ENCODE measurements at regions not wholly inside any gene's neighbourhood (a gene's known extent, or its start where the extent isn't known, plus 50 kb on each side); places are given as distances from the start of the nearest gene placed in this dataset.

GRCh38 chr5:107243220-107243579, 427.5 kb downstream of the EFNA5 start:
- TF ChIP-seq SIN3A (IDR thresholded peaks at IDR 0.05; ENCODE audit: borderline replicate concordance, insufficient read depth, low read length) = no peak
- TF ChIP-seq TAF1 (IDR thresholded peaks at IDR 0.05; ENCODE audit: borderline replicate concordance, insufficient read depth, low read length) = no peak
- TF ChIP-seq REST (IDR thresholded peaks at IDR 0.05; ENCODE audit: insufficient read depth in 1 of 2, low read depth in 2 of 2, low read length in 2 of 2) = no peak
- TF ChIP-seq FOXP2 (optimal IDR thresholded peaks at IDR 0.05; ENCODE audit: borderline replicate concordance, extremely low read depth, extremely low read length, insufficient read depth) = no peak
- TF ChIP-seq POLR2AphosphoS5 (IDR thresholded peaks at IDR 0.05; ENCODE audit: low read depth, low read length) = no peak

DNA sequence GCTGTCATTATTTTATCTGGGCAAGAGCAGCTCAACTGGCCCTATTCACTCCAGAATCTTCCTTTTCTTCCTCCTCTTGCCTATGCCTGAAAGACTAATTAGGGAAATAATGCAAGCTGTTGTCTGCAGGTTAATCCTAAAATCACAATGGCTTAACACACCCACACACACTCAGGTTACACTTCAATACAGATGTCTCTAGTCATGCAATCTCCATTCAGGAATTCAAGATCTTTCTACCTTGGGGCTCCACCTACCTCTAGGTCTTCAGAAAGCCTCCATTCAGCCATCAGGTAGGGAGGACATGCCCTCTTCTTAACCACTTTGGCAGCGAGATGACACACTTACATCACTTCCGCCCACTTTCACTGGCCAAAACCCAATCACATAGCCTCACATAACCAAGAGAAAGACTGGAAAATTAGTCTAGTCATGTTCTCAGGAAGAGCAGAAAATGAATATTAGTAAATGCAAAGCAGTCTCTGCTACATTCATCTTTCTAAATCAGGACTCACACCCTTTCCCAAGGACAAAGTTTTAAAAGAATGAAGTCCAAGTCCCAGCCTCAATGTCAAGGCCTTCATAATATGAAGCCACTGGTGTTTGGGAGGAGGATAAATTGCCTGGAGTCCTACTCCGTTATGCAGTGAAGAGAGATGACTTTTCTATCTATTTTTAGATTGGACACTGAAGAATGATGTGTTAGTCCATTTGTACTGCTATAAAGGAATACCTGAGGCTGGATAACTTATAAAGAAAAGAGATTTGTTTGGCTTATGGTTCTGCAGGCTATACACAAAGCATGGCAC, 428.1 kb downstream of the EFNA5 start:
- no peak for TF ChIP-seq POLR2AphosphoS5 (IDR thresholded peaks at IDR 0.05; ENCODE audit: low read depth, low read length)
- TF ChIP-seq FOXP2 (optimal IDR thresholded peaks at IDR 0.05; ENCODE audit: borderline replicate concordance, extremely low read depth, extremely low read length, insufficient read depth) = no peak
- TF ChIP-seq SIN3A (IDR thresholded peaks at IDR 0.05; ENCODE audit: borderline replicate concordance, insufficient read depth, low read length) = no peak
- TF ChIP-seq REST (IDR thresholded peaks at IDR 0.05; ENCODE audit: insufficient read depth in 1 of 2, low read depth in 2 of 2, low read length in 2 of 2) = no peak
- no peak for TF ChIP-seq TAF1 (IDR thresholded peaks at IDR 0.05; ENCODE audit: borderline replicate concordance, insufficient read depth, low read length)

GRCh38 chr5:107241841-107242240, 428.9 kb downstream of the EFNA5 start:
- TF ChIP-seq POLR2AphosphoS5 (IDR thresholded peaks at IDR 0.05; ENCODE audit: low read depth, low read length) (no peak), SIN3A (IDR thresholded peaks at IDR 0.05; ENCODE audit: borderline replicate concordance, insufficient read depth, low read length) (no peak), FOXP2 (optimal IDR thresholded peaks at IDR 0.05; ENCODE audit: borderline replicate concordance, extremely low read depth, extremely low read length, insufficient read depth) (no peak), REST (IDR thresholded peaks at IDR 0.05; ENCODE audit: insufficient read depth in 1 of 2, low read depth in 2 of 2, low read length in 2 of 2) (no peak), TAF1 (IDR thresholded peaks at IDR 0.05; ENCODE audit: borderline replicate concordance, insufficient read depth, low read length) (no peak)

DNA sequence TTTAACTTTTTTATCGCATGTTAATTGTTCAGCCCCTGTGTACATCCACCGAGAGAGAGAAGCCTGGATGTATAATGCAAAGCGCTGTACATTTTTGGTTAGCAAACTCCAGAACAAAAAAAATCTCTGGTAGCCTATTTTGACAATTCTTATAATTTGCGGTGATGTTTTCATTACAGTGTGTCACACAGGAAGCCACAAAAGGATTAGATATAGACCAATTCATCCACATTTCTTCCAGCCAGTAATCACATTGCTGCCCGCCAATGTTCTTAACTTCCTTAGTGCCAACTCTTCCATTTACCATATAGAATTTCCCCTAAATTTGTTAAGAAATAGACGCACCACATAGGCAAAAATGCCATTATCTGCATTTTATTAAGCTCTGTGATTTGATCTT, 435.6 kb downstream of the EFNA5 start:
- TF ChIP-seq FOXP2 (optimal IDR thresholded peaks at IDR 0.05; ENCODE audit: borderline replicate concordance, extremely low read depth, extremely low read length, insufficient read depth) (no peak), TAF1 (IDR thresholded peaks at IDR 0.05; ENCODE audit: borderline replicate concordance, insufficient read depth, low read length) (no peak), SIN3A (IDR thresholded peaks at IDR 0.05; ENCODE audit: borderline replicate concordance, insufficient read depth, low read length) (no peak), POLR2AphosphoS5 (IDR thresholded peaks at IDR 0.05; ENCODE audit: low read depth, low read length) (no peak), REST (IDR thresholded peaks at IDR 0.05; ENCODE audit: insufficient read depth in 1 of 2, low read depth in 2 of 2, low read length in 2 of 2) (no peak)

Data from PFSK-1 (cell line).